Lower leg skin (tissue), 3 donors: ENCODE measurements at regions not wholly inside any gene's neighbourhood (a gene's known extent, or its start where the extent isn't known, plus 50 kb on each side); places are given as distances from the start of the nearest gene placed in this dataset.

ENCODE experiments used
- POLR2A ChIP-seq, 2 donors: fragments of 450-650 bp; IDR thresholded peaks; one replicate each; pipeline ENCODE4 v1.6.1; 2016 to 2017; ENCODE audit warnings: antibody characterized with exemption in 2 of 2, mild to moderate bottlenecking in 1 of 2, moderate library complexity in 1 of 2
- TF ChIP-seq, protein P1 (sequence below), 3 donors: fragments of 450-650 bp; IDR thresholded peaks; one replicate each; pipeline ENCODE4 v1.5.1; 2016; ENCODE audit warnings: antibody characterized with exemption in 3 of 3, mild to moderate bottlenecking in 3 of 3, moderate library complexity in 2 of 3

DNA sequence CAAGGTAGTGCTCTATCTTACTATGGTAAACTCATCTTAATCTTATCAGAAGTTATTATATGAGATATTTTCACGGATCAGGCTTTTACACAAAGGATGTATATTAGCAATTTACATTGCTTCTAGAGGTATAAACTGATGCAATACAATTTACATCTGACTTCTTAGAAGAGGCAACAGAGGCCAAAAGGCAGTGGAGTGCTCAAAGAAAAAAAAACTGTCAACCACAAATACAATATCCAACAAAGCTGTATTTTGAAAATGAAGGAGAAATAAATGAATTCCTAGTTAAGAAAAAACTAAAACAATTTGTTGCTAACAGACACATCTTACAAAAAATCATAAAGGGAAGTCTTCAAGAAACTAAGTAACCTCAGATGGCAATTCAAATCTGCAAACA, 1031.5 kb upstream of the CNTNAP5 start:
- TF ChIP-seq POLR2A (IDR thresholded peaks at IDR 0.05), result no peak
- TF ChIP-seq, protein P1, sequence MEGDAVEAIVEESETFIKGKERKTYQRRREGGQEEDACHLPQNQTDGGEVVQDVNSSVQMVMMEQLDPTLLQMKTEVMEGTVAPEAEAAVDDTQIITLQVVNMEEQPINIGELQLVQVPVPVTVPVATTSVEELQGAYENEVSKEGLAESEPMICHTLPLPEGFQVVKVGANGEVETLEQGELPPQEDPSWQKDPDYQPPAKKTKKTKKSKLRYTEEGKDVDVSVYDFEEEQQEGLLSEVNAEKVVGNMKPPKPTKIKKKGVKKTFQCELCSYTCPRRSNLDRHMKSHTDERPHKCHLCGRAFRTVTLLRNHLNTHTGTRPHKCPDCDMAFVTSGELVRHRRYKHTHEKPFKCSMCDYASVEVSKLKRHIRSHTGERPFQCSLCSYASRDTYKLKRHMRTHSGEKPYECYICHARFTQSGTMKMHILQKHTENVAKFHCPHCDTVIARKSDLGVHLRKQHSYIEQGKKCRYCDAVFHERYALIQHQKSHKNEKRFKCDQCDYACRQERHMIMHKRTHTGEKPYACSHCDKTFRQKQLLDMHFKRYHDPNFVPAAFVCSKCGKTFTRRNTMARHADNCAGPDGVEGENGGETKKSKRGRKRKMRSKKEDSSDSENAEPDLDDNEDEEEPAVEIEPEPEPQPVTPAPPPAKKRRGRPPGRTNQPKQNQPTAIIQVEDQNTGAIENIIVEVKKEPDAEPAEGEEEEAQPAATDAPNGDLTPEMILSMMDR (IDR thresholded peaks at IDR 0.05), result no peak
